ENCODE measurements at regions not wholly inside any gene's neighbourhood (a gene's known extent, or its start where the extent isn't known, plus 50 kb on each side); places are given as distances from the start of the nearest gene placed in this dataset.

DNA sequence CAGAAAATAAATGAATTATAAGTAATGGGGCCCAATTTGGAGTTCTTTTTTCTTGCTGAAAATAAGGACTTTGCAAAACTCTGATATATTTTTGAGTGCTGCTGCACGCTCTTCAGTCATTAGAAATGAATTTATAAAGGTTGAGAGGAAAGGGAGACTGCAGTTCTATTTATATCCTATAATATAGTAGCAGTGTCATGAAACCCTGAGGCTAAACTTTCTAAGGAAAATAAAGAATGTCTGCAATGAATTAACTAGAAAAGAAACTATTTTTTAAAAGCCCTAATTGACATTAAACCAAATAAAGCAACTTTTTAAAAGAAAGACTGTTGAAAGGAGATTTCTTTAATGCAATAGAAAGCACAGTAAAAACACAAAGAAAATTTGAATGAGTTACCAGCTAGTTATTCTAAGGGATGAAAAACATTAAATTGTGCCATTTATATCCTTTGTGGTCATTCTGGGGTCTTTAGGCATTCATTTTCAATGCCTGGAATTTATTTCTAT, 1072.8 kb upstream of the TMEFF2 start:
- no peaks in the 10 kb centered on the region for H3K4me1 ChIP-seq (ENCODE audit: control insufficient read depth, extremely low read depth, insufficient read depth, low read length)
- no peaks in the 10 kb centered on the region for H3K9me1 ChIP-seq (replicated peaks; ENCODE audit: control insufficient read depth, extremely low read depth, insufficient read depth, low read length)
- ChIA-PET POLR2A (no interaction called here), CTCF (no interaction called here)
- no peak overlapping the region for H2AFZ ChIP-seq (ENCODE audit: low read depth, low read length)
- H3K9ac ChIP-seq (replicated peaks; ENCODE audit: extremely low read depth, insufficient read depth, low read length) = no peak overlapping the region
- no peak for FAIRE-seq
- intact Hi-C loops (cut with micrococcal nuclease) = no loop called here
- no TSS peak for BruUV-seq (replicated peaks)
- H4K20me1 ChIP-seq (replicated peaks; ENCODE audit: control insufficient read depth, extremely low read depth, insufficient read depth, low read length) = no peaks in the 10 kb centered on the region
- H3K27me3 ChIP-seq (ENCODE audit: control insufficient read depth in 2 of 2, insufficient read depth in 2 of 2, low read length in 2 of 2) = no peaks in the 10 kb centered on the region
- H3K79me2 ChIP-seq (ENCODE audit: control insufficient read depth, insufficient read depth, low read length) = no peaks in the 10 kb centered on the region
- DNase-seq (ENCODE audit: low read depth, low spot score) = no peak
- no peak overlapping the region for H3K4me2 ChIP-seq (ENCODE audit: insufficient read depth, low read length)
- TF ChIP-seq, protein P1, sequence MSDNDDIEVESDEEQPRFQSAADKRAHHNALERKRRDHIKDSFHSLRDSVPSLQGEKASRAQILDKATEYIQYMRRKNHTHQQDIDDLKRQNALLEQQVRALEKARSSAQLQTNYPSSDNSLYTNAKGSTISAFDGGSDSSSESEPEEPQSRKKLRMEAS (IDR thresholded peaks at IDR 0.05; ENCODE audit: insufficient read depth, insufficient read length) = no peak
- TF ChIP-seq EZH2 (IDR thresholded peaks at IDR 0.05; ENCODE audit: borderline replicate concordance, low read depth, low read length, severe bottlenecking) (no peak), MYC (IDR thresholded peaks at IDR 0.05; ENCODE audit: low read depth, low read length) (no peak), FOS (IDR thresholded peaks at IDR 0.05; ENCODE audit: borderline replicate concordance, insufficient read depth, low read length) (no peak), POLR2A (IDR thresholded peaks at IDR 0.05; ENCODE audit: low read depth, low read length) (no peak), POLR2AphosphoS5 (IDR thresholded peaks at IDR 0.05; ENCODE audit: insufficient read depth, low read depth, low read length) (no peak), JUN (IDR thresholded peaks at IDR 0.05; ENCODE audit: borderline replicate concordance, insufficient read depth, insufficient read length, low read depth) (no peak), GATA2 (IDR thresholded peaks at IDR 0.05; ENCODE audit: insufficient read depth, insufficient read length, low read depth, low read length) (no peak)
- TF ChIP-seq, protein P2, sequence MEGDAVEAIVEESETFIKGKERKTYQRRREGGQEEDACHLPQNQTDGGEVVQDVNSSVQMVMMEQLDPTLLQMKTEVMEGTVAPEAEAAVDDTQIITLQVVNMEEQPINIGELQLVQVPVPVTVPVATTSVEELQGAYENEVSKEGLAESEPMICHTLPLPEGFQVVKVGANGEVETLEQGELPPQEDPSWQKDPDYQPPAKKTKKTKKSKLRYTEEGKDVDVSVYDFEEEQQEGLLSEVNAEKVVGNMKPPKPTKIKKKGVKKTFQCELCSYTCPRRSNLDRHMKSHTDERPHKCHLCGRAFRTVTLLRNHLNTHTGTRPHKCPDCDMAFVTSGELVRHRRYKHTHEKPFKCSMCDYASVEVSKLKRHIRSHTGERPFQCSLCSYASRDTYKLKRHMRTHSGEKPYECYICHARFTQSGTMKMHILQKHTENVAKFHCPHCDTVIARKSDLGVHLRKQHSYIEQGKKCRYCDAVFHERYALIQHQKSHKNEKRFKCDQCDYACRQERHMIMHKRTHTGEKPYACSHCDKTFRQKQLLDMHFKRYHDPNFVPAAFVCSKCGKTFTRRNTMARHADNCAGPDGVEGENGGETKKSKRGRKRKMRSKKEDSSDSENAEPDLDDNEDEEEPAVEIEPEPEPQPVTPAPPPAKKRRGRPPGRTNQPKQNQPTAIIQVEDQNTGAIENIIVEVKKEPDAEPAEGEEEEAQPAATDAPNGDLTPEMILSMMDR (IDR thresholded peaks at IDR 0.05; ENCODE audit: extremely low read depth in 1 of 2, insufficient read depth in 1 of 2, low read depth in 1 of 2, low read length in 2 of 2) = no peak
- H3K27ac ChIP-seq (ENCODE audit: insufficient read depth, low read depth, low read length) = no peak overlapping the region
- no peaks in the 10 kb centered on the region for H3K36me3 ChIP-seq (ENCODE audit: control insufficient read depth in 2 of 2, extremely low read depth in 1 of 2, insufficient read depth in 2 of 2, low read length in 2 of 2)
- dilution Hi-C loops (cut with MboI; ENCODE audit: extremely low pct_ligation_motif_present, low sequenced_read_pairs) = no loop called here
- H3K4me3 ChIP-seq (replicated peaks in 1 of 3; ENCODE audit: insufficient read depth in 1 of 3, low read depth in 1 of 3, low read length in 3 of 3) = no peak overlapping the region
- H3K9me3 ChIP-seq (replicated peaks; ENCODE audit: control insufficient read depth, insufficient read depth, low read length) = no peaks in the 10 kb centered on the region

Measured in endothelial cell of umbilical vein (primary cell).